GM13977 (cell line): ENCODE measurements at regions not wholly inside any gene's neighbourhood (a gene's known extent, or its start where the extent isn't known, plus 50 kb on each side); places are given as distances from the start of the nearest gene placed in this dataset.

ENCODE experiments used
- DNase-seq: peaks from one replicate; pipeline ENCODE4 v3.0.0; 2012; ENCODE audit warnings: low spot score
- CTCF ChIP-seq: IDR thresholded peaks from 2 replicates; pipeline ENCODE4 v1.5.1; 2012; ENCODE audit warnings: mild to moderate bottlenecking, control low read depth; ENCODE audit not compliant: insufficient read depth; ENCODE audit errors: extremely low read depth, missing control alignments
- in situ Hi-C: fragments of 300-500 bp; cut with MboI; formaldehyde crosslinking; loops from one replicate; pipeline ENCODE4 v1.12.0; 2022; ENCODE audit warnings: low sequenced_read_pairs, low pct_unique_long_range_greater_than_20kb, mixed read lengths, inconsistent platforms; ENCODE audit not compliant: unreplicated experiment

GRCh38 chr14:97780804-97781203 lies 983.6 kb downstream of the VRK1 start:
- DNase-seq, result no peak
- in situ Hi-C loops, result no loop called here
- no peak for TF ChIP-seq CTCF

- no peak for TF ChIP-seq CTCF
- DNase-seq, result no peak
- in situ Hi-C loops, result no loop called here
These were observed 984.8 kb downstream of the VRK1 start for GRCh38 chr14:97781961-97782360.

DNA sequence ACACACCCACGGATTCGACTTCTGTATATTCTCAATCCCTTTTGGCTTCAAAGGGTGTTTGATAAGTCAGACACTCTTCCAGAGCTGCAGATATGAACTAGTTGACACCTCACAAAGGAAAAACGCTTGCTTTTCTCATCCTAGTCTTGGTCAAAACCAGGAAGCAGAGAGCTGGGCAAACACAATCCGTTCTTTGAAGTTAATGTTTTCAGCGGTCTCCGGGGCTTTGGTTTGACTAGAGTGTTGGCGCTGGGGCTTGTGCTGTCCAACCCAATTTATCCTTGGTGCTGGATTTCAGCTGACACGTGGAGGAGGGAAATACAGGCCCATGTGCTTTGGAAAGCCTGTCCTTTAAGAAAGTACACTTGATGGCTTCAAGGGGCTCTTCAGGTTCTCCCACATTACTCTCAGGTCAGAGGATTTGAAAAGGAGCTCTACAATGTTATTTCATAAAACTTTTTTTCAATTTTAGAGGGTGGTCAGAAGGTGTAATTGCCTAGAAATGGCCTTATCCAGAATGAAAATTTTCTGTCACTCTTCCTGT lies 985.8 kb downstream of the VRK1 start:
- no peak for DNase-seq
- no peak for TF ChIP-seq CTCF
- in situ Hi-C loops, result no loop called here

DNA sequence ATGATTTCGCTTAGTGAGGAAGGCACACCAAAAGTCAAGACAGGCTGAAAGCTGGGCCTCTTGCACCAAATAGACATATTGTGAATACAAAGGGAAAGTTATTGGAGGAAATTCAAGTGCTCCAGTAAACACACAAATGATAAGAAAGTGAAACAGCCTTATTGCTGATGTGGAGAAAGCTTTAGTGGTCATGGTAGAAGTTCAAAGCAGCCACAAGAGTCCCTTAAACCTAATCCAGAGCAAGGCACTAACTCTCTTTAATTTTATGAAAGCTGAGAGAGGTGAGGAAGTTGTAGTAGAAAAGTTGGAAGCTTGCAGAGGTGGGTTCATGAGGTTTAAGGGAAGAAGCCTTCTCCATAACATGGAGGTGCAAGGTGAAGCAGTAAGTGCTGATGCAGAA lies 988.3 kb downstream of the VRK1 start:
- in situ Hi-C loops, result no loop called here
- no peak for TF ChIP-seq CTCF
- DNase-seq, result no peak

DNA sequence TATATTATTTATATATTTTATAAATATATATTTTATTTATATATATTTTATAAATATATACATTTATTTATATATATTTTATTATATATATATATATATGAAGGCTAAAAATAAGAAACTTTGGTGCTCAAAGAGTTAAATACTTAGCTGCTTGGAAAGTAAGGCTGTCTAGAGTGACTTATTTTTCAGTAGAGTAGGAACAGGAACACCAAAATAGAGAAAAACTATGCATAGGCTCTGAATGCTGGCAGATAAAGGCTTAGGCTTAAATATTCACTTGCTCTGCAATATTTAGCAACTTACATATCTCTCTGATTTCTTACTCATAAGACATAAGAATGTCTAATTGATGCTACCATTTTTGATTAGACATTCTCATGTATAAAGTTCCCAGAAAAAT lies 991.2 kb downstream of the VRK1 start:
- TF ChIP-seq CTCF, result no peak
- in situ Hi-C loops, result no loop called here
- no peak for DNase-seq

GRCh38 chr14:97788846-97789526 lies 991.8 kb downstream of the VRK1 start:
- TF ChIP-seq CTCF, result no peak
- no peak for DNase-seq
- in situ Hi-C loops, result no loop called here

DNA sequence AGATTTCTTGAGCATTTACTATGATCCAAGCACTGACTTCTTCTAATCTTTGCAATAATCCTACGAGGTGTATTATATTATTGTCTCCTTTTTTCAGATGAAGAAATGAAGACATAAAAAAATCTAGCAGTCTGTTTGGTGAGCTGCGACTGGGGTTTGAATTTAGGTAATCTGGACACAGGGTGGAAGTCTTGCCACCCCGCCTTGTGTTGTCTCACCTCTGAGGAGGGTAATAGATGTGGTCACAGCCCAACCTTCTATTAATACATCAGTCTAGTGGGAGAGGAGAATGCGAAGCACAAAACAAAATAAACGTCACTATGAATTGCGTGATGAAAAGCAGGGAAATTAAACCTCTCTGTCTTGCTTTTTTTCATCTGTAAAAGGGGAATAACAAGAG lies 993.9 kb downstream of the VRK1 start:
- DNase-seq, result no peak
- TF ChIP-seq CTCF, result no peak
- in situ Hi-C loops, result no loop called here
